ENCODE measurements at regions not wholly inside any gene's neighbourhood (a gene's known extent, or its start where the extent isn't known, plus 50 kb on each side); places are given as distances from the start of the nearest gene placed in this dataset.

DNA sequence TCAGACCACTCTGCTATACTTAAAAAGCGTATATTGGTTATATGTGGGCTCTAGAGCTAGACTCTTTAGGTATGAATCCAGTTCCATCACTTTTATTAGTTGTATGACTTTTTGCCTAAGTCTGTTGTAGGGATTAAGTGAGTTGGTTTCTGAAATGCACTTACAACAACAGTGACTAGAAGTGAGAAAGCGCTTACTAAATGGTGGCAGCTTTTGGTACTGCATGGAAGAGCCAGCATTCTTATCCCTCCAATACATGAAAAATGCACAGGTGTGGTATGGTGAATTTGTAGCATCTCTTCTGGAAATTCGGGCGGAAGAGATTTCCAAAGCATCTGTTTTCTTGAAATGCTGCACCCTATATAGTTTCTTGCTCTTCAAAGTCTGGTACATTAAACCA is 117.1 kb downstream of the SPANXA1 start:
- 4% methylated on average over 4 of the region's 4 CpGs for WGBS (ENCODE audit: insufficient coverage, low coverage, missing lambda C conversion rate)
- in situ Hi-C loops (cut with MboI) (no loop called here), intact Hi-C loops (cut with micrococcal nuclease) (no loop called here)
- POLR2A ChIA-PET: no interaction called here
- no peaks in the 10 kb centered on the region for H3K79me2 ChIP-seq (ENCODE audit: control insufficient read depth, insufficient read depth, low read length)
- H3K27ac ChIP-seq (ENCODE audit: extremely low read depth, low read depth, low read length): no peak overlapping the region
- no TSS peak for BruUV-seq (replicated peaks)
- H3K9me3 ChIP-seq (replicated peaks; ENCODE audit: control insufficient read depth, insufficient read depth, low read depth, low read length): no peaks in the 10 kb centered on the region
- peak in 1 of 4 experiments; percentile 4 for DNase-seq (ENCODE audit: extremely low read depth in 1 of 4, low spot score in 3 of 4)
- no peaks in the 10 kb centered on the region for H3K4me1 ChIP-seq (replicated peaks in 1 of 2; ENCODE audit: control insufficient read depth in 2 of 2, insufficient read depth in 2 of 2, low read length in 2 of 2)
- no peak overlapping the region for H2AFZ ChIP-seq (ENCODE audit: low read depth, low read length)
- TF ChIP-seq ATF7 (IDR thresholded peaks at IDR 0.05): no peak
- no peak for TF ChIP-seq KHSRP (IDR thresholded peaks at IDR 0.05)
- no peak for TF ChIP-seq KLF10 (CRISPR knock-in tag; IDR thresholded peaks at IDR 0.05)
- TF ChIP-seq ZBTB8A (IDR thresholded peaks at IDR 0.05; ENCODE audit: partially characterized antibody): no peak
- TF ChIP-seq TGIF2 (CRISPR knock-in tag; IDR thresholded peaks at IDR 0.05): no peak
- TF ChIP-seq, protein P1, sequence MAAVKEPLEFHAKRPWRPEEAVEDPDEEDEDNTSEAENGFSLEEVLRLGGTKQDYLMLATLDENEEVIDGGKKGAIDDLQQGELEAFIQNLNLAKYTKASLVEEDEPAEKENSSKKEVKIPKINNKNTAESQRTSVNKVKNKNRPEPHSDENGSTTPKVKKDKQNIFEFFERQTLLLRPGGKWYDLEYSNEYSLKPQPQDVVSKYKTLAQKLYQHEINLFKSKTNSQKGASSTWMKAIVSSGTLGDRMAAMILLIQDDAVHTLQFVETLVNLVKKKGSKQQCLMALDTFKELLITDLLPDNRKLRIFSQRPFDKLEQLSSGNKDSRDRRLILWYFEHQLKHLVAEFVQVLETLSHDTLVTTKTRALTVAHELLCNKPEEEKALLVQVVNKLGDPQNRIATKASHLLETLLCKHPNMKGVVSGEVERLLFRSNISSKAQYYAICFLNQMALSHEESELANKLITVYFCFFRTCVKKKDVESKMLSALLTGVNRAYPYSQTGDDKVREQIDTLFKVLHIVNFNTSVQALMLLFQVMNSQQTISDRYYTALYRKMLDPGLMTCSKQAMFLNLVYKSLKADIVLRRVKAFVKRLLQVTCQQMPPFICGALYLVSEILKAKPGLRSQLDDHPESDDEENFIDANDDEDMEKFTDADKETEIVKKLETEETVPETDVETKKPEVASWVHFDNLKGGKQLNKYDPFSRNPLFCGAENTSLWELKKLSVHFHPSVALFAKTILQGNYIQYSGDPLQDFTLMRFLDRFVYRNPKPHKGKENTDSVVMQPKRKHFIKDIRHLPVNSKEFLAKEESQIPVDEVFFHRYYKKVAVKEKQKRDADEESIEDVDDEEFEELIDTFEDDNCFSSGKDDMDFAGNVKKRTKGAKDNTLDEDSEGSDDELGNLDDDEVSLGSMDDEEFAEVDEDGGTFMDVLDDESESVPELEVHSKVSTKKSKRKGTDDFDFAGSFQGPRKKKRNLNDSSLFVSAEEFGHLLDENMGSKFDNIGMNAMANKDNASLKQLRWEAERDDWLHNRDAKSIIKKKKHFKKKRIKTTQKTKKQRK (IDR thresholded peaks at IDR 0.05; ENCODE audit: borderline replicate concordance, low read depth, low read length): no peak
- no peaks in the 10 kb centered on the region for H3K9me1 ChIP-seq (ENCODE audit: control insufficient read depth, insufficient read depth, low read length)
- H3K36me3 ChIP-seq (ENCODE audit: control insufficient read depth, insufficient read depth, low read length): no peaks in the 10 kb centered on the region
- H4K20me1 ChIP-seq (replicated peaks; ENCODE audit: control insufficient read depth, insufficient read depth, low read length): no peaks in the 10 kb centered on the region
- H3K4me3 ChIP-seq: no peak overlapping the region
- CTCF ChIA-PET (ENCODE audit: low intra/inter-chr PET ratio): no interaction called here
- H3K9ac ChIP-seq (ENCODE audit: insufficient read depth in 1 of 2, low read depth in 2 of 2, low read length in 2 of 2): no peak overlapping the region
- no peak for FAIRE-seq
- H3K27me3 ChIP-seq (ENCODE audit: control insufficient read depth in 2 of 2, insufficient read depth in 2 of 2, low read length in 2 of 2): no peaks in the 10 kb centered on the region
- no peak for ATAC-seq
- no peak overlapping the region for H3K4me2 ChIP-seq (ENCODE audit: insufficient read depth, low read length)

Measured in K562 (cell line).